ENCODE measurements at regions not wholly inside any gene's neighbourhood (a gene's known extent, or its start where the extent isn't known, plus 50 kb on each side); places are given as distances from the start of the nearest gene placed in this dataset.

DNA sequence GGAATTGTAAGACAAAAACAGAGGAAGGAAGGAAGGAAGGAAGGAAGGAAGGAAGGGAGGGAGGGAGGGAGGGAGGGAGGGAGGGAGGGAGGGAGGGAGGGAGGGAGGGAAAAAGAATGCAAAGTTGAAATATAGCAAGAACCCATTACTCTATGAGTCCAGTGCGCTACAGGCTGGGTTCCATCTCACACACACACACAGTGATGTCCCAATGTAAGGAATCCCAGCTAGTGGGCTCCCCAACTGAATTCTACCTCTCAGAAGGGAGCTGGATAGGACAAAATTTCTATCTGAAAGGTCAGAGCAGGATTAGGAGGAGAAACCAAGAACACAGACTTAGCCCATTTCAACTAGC is 173.4 kb downstream of the DAD1 start:
- no peak for TF ChIP-seq FOSL1 (IDR thresholded peaks at IDR 0.05; ENCODE audit: low read depth)
- TF ChIP-seq, protein P1, sequence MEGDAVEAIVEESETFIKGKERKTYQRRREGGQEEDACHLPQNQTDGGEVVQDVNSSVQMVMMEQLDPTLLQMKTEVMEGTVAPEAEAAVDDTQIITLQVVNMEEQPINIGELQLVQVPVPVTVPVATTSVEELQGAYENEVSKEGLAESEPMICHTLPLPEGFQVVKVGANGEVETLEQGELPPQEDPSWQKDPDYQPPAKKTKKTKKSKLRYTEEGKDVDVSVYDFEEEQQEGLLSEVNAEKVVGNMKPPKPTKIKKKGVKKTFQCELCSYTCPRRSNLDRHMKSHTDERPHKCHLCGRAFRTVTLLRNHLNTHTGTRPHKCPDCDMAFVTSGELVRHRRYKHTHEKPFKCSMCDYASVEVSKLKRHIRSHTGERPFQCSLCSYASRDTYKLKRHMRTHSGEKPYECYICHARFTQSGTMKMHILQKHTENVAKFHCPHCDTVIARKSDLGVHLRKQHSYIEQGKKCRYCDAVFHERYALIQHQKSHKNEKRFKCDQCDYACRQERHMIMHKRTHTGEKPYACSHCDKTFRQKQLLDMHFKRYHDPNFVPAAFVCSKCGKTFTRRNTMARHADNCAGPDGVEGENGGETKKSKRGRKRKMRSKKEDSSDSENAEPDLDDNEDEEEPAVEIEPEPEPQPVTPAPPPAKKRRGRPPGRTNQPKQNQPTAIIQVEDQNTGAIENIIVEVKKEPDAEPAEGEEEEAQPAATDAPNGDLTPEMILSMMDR (IDR thresholded peaks at IDR 0.05 in 2 of 3, conservative IDR thresholded peaks at IDR 0.05 in 1 of 3; ENCODE audit: borderline replicate concordance in 1 of 3, insufficient read depth in 1 of 3, low read depth in 2 of 3, low read length in 2 of 3) = no peak
- TF ChIP-seq POLR2AphosphoS5 (IDR thresholded peaks at IDR 0.05; ENCODE audit: low read depth, low read length) = no peak
- TF ChIP-seq TCF7L2 (IDR thresholded peaks at IDR 0.05; ENCODE audit: borderline replicate concordance, extremely low read depth, insufficient read depth, insufficient read length) = no peak
- TF ChIP-seq POLR2A (IDR thresholded peaks at IDR 0.05; ENCODE audit: borderline replicate concordance, extremely low read depth, insufficient read depth, insufficient read length) = no peak
- TF ChIP-seq EZH2phosphoT487 (IDR thresholded peaks at IDR 0.05; ENCODE audit: borderline replicate concordance) = no peak
- no peak for TF ChIP-seq EZH2 (IDR thresholded peaks at IDR 0.05)
- TF ChIP-seq, protein P2, sequence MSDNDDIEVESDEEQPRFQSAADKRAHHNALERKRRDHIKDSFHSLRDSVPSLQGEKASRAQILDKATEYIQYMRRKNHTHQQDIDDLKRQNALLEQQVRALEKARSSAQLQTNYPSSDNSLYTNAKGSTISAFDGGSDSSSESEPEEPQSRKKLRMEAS (IDR thresholded peaks at IDR 0.05) = no peak
- TF ChIP-seq, protein P3, sequence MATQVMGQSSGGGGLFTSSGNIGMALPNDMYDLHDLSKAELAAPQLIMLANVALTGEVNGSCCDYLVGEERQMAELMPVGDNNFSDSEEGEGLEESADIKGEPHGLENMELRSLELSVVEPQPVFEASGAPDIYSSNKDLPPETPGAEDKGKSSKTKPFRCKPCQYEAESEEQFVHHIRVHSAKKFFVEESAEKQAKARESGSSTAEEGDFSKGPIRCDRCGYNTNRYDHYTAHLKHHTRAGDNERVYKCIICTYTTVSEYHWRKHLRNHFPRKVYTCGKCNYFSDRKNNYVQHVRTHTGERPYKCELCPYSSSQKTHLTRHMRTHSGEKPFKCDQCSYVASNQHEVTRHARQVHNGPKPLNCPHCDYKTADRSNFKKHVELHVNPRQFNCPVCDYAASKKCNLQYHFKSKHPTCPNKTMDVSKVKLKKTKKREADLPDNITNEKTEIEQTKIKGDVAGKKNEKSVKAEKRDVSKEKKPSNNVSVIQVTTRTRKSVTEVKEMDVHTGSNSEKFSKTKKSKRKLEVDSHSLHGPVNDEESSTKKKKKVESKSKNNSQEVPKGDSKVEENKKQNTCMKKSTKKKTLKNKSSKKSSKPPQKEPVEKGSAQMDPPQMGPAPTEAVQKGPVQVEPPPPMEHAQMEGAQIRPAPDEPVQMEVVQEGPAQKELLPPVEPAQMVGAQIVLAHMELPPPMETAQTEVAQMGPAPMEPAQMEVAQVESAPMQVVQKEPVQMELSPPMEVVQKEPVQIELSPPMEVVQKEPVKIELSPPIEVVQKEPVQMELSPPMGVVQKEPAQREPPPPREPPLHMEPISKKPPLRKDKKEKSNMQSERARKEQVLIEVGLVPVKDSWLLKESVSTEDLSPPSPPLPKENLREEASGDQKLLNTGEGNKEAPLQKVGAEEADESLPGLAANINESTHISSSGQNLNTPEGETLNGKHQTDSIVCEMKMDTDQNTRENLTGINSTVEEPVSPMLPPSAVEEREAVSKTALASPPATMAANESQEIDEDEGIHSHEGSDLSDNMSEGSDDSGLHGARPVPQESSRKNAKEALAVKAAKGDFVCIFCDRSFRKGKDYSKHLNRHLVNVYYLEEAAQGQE (IDR thresholded peaks at IDR 0.05; ENCODE audit: low read depth) = no peak
